Fibroblast of upper back skin (primary cell): ENCODE measurements at regions not wholly inside any gene's neighbourhood (a gene's known extent, or its start where the extent isn't known, plus 50 kb on each side); places are given as distances from the start of the nearest gene placed in this dataset.
"Not testable (repeated sequence)": the region's sequence is repeated elsewhere in the genome, so short reads cannot be mapped to it uniquely, and the experiment has no call there.

Source experiments
- DNase-seq: peaks from one replicate; pipeline ENCODE4 v3.0.0-alpha.2; 2013

GRCh38 chr5:120817044-120817985 is 353.2 kb downstream of the PRR16 start:
- peak; percentile 33 for DNase-seq

GRCh38 chr5:120818128-120818527 is 354.0 kb downstream of the PRR16 start:
- DNase-seq, result no peak

GRCh38 chr5:120823328-120823727 is 359.2 kb downstream of the PRR16 start:
- DNase-seq, result peak; percentile 10

GRCh38 chr5:120831646-120832045 is 367.5 kb downstream of the PRR16 start:
- DNase-seq, result not testable (repeated sequence)

GRCh38 chr5:120841830-120842229 is 377.7 kb downstream of the PRR16 start:
- DNase-seq, result no peak

- no peak for DNase-seq
Measured at GRCh38 chr5:120843390-120843980, 379.4 kb downstream of the PRR16 start.

DNA sequence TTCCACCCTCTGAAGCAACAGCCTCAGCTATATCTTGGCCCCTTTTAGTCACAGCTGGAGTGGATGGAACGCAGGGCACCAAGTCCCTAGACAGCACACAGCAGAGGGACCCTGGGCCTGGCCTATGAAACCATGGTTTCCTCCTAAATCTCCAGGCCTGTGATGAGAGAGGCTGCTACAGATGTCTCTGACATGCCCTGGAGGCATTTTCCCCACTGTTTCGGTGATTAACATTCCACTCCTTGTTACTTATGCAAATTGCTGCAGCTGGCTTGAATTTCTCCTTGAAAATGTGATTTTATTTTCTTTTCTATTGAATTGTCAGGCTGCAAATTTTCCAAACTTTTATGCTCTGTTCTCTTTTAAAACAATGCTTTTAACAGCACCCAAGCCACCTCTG is 384.8 kb downstream of the PRR16 start:
- DNase-seq, result peak; percentile 5

- no peak for DNase-seq
Measured at GRCh38 chr5:120852222-120852860, 388.2 kb downstream of the PRR16 start.

GRCh38 chr5:120866997-120867396 is 402.9 kb downstream of the PRR16 start:
- no peak for DNase-seq

GRCh38 chr5:120869831-120870230 is 405.7 kb downstream of the PRR16 start:
- DNase-seq, result no peak

DNA sequence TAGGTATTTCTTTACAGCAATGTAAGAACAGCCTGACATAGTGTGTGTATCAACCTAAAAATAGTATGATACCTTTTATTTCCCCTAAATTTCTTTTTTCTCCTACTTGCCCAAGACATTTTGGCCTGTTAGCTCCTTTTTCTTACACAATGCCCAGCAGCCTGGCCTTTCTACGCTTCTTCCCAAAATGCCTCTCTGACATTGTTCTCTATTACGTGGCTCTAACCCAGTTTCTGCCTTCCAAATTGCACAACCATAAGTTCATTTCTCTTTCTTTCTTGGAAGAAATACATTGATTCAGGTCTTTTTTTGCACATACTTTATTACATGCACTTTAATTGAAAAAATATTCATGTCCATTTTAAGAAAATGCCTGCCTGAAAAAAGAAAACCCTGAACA is 408.2 kb downstream of the PRR16 start:
- DNase-seq, result no peak

DNA sequence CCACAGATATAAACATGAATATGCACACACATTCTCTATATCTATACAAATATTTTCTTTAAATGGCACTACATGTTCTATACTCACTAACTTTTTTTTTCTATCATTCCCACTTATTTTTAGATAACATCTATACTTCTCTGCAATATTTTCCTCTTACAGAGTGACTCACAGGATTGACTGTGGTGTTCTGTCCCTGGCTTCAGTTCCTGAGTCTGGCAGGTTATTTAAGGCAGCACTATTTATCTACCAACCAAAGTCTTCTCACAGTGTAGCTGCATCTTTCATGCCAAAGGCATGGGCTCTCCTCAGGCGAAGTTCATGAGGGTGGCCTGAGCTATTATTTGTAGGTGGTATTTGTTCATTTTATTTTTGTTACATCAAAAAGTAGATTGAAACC is 409.0 kb downstream of the PRR16 start:
- peak; percentile 14 for DNase-seq

DNA sequence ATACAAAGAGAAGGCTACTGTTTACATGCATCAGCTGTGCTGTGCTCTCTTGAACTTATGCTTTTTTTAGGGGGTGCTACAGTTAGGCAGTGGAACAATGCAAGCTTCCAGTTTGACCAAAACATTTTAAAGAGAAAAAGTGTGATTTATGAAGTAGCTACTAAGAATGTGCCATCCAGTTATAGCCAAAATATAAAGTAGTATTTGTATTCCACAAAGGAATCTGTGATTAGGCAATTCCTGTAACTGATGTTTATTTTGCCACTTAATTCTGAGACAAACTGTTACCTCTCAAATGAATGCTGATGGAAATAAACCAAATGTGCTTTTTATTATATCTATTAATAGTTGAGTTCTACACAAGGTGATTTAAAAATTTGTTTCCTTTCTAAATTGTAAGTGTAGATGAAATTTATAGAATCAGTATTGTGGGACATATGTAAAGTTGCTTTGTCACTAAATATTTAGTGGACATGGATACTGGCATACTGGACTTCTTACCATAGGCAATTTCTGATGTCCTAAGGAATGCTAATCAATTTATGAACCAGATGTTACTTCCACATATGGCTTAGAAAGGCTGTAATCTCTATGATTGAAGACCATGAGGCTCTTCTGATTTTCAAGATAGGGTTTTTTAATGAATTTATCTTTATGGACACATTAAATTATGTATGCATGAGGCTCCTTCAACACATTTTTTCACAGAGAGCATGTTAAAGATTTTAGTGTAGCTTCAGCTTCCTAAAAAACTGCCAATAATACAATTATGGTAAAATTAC is 410.2 kb downstream of the PRR16 start:
- no peak for DNase-seq

- DNase-seq, result no peak
Measured at GRCh38 chr5:120882038-120882775, 418.1 kb downstream of the PRR16 start.

DNA sequence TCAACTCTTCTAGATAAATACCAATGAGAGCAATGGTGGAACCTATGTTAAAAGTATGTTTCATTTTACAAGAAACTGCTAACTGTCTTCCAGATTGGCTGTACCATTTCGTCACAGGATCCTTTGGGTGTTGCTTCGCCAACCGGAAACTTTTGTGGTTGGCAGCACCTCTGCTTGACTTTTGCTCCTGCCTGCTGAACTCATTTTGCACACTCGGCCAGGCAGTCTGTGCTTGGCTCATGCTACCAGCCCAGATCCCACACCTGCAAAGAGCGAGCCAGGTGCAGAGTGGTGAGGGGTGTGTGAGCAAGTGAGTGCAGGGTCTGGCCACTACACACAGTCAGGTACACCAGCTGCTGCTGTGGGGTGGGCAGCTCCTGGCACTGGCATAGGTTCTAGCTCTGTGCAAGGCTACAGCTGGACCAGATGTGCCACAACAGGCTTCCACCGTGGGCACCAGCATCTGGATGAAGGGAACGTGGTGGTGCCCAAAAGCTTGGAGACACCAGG is 422.3 kb downstream of the PRR16 start:
- DNase-seq, result no peak

- DNase-seq, result no peak
Measured at GRCh38 chr5:120895660-120896059, 431.6 kb downstream of the PRR16 start.

- no peak for DNase-seq
Measured at GRCh38 chr5:120901199-120901598, 437.1 kb downstream of the PRR16 start.

- no peak for DNase-seq
Measured at GRCh38 chr5:120907953-120908352, 443.9 kb downstream of the PRR16 start.

DNA sequence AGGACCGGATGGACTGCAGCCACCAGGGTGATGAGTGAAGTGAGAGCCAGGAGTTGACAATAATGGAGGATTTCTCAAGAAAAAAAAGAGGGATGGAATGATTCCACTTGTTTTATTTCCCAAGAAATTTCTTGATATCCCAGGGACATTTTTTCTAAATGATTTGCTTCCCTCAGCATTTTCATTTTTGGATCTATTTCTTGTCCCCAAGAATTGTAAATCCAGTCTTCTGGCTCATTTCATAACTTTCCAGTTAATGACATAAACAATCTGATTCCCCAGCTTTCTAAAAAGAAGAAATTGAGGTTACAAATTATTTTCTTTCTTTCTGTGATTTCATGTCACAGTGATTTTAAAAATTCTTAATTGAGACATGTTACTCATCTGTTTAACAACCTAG is 446.5 kb downstream of the PRR16 start:
- no peak for DNase-seq

DNA sequence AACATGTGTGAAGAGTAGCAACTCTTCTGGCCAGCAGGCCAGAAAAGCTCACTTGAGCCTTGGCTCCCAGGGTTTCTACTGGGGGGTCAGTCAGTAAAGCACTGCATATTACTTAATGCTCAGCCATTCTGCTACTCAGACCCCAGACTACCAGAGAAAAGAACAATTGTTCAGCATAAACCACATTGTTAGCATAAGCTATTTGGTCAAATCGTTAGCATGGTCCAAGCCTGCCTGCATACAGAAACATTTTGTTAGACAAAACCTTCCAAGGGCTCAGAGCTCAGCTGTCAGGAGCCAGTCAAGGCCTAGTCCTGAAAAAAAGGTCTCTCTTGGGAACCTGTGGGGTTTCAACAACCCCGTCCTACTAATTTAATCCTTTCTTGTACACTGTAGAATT is 449.3 kb downstream of the PRR16 start:
- DNase-seq, result no peak

DNA sequence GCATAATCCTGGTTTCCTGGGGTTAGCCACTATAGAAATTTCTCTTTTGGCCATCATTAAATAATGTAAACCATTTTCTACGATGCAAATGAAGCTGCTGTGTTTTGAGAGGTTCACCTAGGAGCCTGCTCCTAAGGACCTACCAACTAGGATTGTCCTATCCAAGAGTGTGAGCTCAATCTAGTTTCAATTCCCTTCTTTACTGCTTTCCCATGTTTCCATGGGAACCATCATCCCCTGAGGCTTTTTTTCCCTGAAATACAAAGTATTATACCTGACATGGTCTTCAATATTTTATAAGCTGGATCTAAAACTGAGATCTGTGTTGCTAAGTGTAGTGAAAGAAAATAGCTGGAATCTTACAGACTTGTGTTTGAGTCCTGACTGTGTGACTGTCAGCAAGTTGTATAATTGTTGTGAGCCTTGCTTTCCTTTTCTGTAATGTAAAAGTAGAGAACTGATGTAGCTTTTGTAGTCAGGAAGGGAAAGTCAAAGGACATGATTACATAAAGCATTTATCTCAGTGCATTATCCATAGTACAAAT is 453.2 kb downstream of the PRR16 start:
- no peak for DNase-seq

DNA sequence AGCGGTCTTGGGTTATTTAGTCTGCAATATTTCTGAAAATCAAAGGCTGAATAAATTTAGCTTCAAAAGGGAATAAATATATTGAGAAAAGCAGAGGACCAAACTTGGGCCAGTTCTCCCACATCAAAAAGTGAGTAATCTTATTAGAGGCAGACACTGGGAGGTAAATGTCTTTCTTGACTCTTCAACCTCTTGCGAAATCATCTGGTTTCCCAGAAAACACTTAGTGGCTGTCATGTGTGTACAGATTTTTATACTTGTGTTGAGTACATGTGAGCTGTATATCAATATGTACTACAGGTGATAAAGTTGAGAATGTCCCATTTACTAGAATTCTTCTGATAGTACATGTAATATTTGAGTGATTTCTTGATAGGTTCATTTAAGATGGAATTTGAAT is 454.9 kb downstream of the PRR16 start:
- peak; percentile 22 for DNase-seq
